ENCODE measurements at regions not wholly inside any gene's neighbourhood (a gene's known extent, or its start where the extent isn't known, plus 50 kb on each side); places are given as distances from the start of the nearest gene placed in this dataset.

- Histone ChIP-seq H3K4me1 (ENCODE audit: control insufficient read depth in 2 of 2, insufficient read depth in 2 of 2, low read length in 2 of 2) (no peaks in the 10 kb centered on the region), H3K4me3 (ENCODE audit: low read length in 2 of 2) (no peak overlapping the region), H3K27me3 (ENCODE audit: control insufficient read depth in 2 of 2, insufficient read depth in 2 of 2, low read length in 2 of 2) (no peaks in the 10 kb centered on the region), H3K9ac (ENCODE audit: low read depth in 1 of 2, low read length in 2 of 2) (no peak overlapping the region), H3K27ac (ENCODE audit: low read depth in 2 of 2, low read length in 2 of 2) (no peak overlapping the region), H3K36me3 (ENCODE audit: control insufficient read depth in 2 of 2, insufficient read depth in 2 of 2, low read length in 2 of 2) (no peaks in the 10 kb centered on the region), H3K9me3 (ENCODE audit: control insufficient read depth in 2 of 2, low read length in 2 of 2) (no peaks in the 10 kb centered on the region)
Observed at GRCh38 chr22:47625531-47626427, 863.3 kb downstream of the TBC1D22A start.

GRCh38 chr22:47625013-47625385 lies 862.5 kb downstream of the TBC1D22A start:
- H3K9me3 ChIP-seq (ENCODE audit: control insufficient read depth in 2 of 2, low read length in 2 of 2), result no peaks in the 10 kb centered on the region
- no peaks in the 10 kb centered on the region for H3K36me3 ChIP-seq (ENCODE audit: control insufficient read depth in 2 of 2, insufficient read depth in 2 of 2, low read length in 2 of 2)
- no peak overlapping the region for H3K27ac ChIP-seq (ENCODE audit: low read depth in 2 of 2, low read length in 2 of 2)
- H3K9ac ChIP-seq (ENCODE audit: low read depth in 1 of 2, low read length in 2 of 2), result no peak overlapping the region
- no peaks in the 10 kb centered on the region for H3K4me1 ChIP-seq (ENCODE audit: control insufficient read depth in 2 of 2, insufficient read depth in 2 of 2, low read length in 2 of 2)
- no peak overlapping the region for H3K4me3 ChIP-seq (ENCODE audit: low read length in 2 of 2)
- H3K27me3 ChIP-seq (ENCODE audit: control insufficient read depth in 2 of 2, insufficient read depth in 2 of 2, low read length in 2 of 2), result no peaks in the 10 kb centered on the region

- no peak overlapping the region for H3K4me3 ChIP-seq (ENCODE audit: low read length in 2 of 2)
- no peak overlapping the region for H3K27ac ChIP-seq (ENCODE audit: low read depth in 2 of 2, low read length in 2 of 2)
- no peaks in the 10 kb centered on the region for H3K4me1 ChIP-seq (ENCODE audit: control insufficient read depth in 2 of 2, insufficient read depth in 2 of 2, low read length in 2 of 2)
- no peaks in the 10 kb centered on the region for H3K9me3 ChIP-seq (ENCODE audit: control insufficient read depth in 2 of 2, low read length in 2 of 2)
- H3K27me3 ChIP-seq (ENCODE audit: control insufficient read depth in 2 of 2, insufficient read depth in 2 of 2, low read length in 2 of 2), result no peaks in the 10 kb centered on the region
- no peak overlapping the region for H3K9ac ChIP-seq (ENCODE audit: low read depth in 1 of 2, low read length in 2 of 2)
- H3K36me3 ChIP-seq (ENCODE audit: control insufficient read depth in 2 of 2, insufficient read depth in 2 of 2, low read length in 2 of 2), result no peaks in the 10 kb centered on the region
Observed at GRCh38 chr22:47624252-47625012, 862.0 kb downstream of the TBC1D22A start.

GRCh38 chr22:47623763-47624148 lies 861.3 kb downstream of the TBC1D22A start:
- Histone ChIP-seq H3K36me3 (ENCODE audit: control insufficient read depth in 2 of 2, insufficient read depth in 2 of 2, low read length in 2 of 2) (no peaks in the 10 kb centered on the region), H3K4me3 (ENCODE audit: low read length in 2 of 2) (no peak overlapping the region), H3K27ac (ENCODE audit: low read depth in 2 of 2, low read length in 2 of 2) (no peak overlapping the region), H3K9ac (ENCODE audit: low read depth in 1 of 2, low read length in 2 of 2) (no peak overlapping the region), H3K4me1 (ENCODE audit: control insufficient read depth in 2 of 2, insufficient read depth in 2 of 2, low read length in 2 of 2) (no peaks in the 10 kb centered on the region), H3K27me3 (ENCODE audit: control insufficient read depth in 2 of 2, insufficient read depth in 2 of 2, low read length in 2 of 2) (no peaks in the 10 kb centered on the region), H3K9me3 (ENCODE audit: control insufficient read depth in 2 of 2, low read length in 2 of 2) (no peaks in the 10 kb centered on the region)

- Histone ChIP-seq H3K36me3 (ENCODE audit: control insufficient read depth in 2 of 2, insufficient read depth in 2 of 2, low read length in 2 of 2) (no peaks in the 10 kb centered on the region), H3K9ac (ENCODE audit: low read depth in 1 of 2, low read length in 2 of 2) (no peak overlapping the region), H3K9me3 (ENCODE audit: control insufficient read depth in 2 of 2, low read length in 2 of 2) (no peaks in the 10 kb centered on the region), H3K4me1 (ENCODE audit: control insufficient read depth in 2 of 2, insufficient read depth in 2 of 2, low read length in 2 of 2) (no peaks in the 10 kb centered on the region), H3K4me3 (ENCODE audit: low read length in 2 of 2) (no peak overlapping the region), H3K27me3 (ENCODE audit: control insufficient read depth in 2 of 2, insufficient read depth in 2 of 2, low read length in 2 of 2) (no peaks in the 10 kb centered on the region), H3K27ac (ENCODE audit: low read depth in 2 of 2, low read length in 2 of 2) (no peak overlapping the region)
Observed at GRCh38 chr22:47623066-47623762, 860.8 kb downstream of the TBC1D22A start.

GRCh38 chr22:47622541-47622940 lies 860.1 kb downstream of the TBC1D22A start:
- no peak overlapping the region for H3K4me3 ChIP-seq (ENCODE audit: low read length in 2 of 2)
- no peak overlapping the region for H3K9ac ChIP-seq (ENCODE audit: low read depth in 1 of 2, low read length in 2 of 2)
- no peak overlapping the region for H3K27ac ChIP-seq (ENCODE audit: low read depth in 2 of 2, low read length in 2 of 2)
- no peaks in the 10 kb centered on the region for H3K36me3 ChIP-seq (ENCODE audit: control insufficient read depth in 2 of 2, insufficient read depth in 2 of 2, low read length in 2 of 2)
- H3K27me3 ChIP-seq (ENCODE audit: control insufficient read depth in 2 of 2, insufficient read depth in 2 of 2, low read length in 2 of 2), result no peaks in the 10 kb centered on the region
- H3K4me1 ChIP-seq (ENCODE audit: control insufficient read depth in 2 of 2, insufficient read depth in 2 of 2, low read length in 2 of 2), result no peaks in the 10 kb centered on the region
- no peaks in the 10 kb centered on the region for H3K9me3 ChIP-seq (ENCODE audit: control insufficient read depth in 2 of 2, low read length in 2 of 2)

- H3K9ac ChIP-seq (ENCODE audit: low read depth in 1 of 2, low read length in 2 of 2), result no peak overlapping the region
- H3K27ac ChIP-seq (ENCODE audit: low read depth in 2 of 2, low read length in 2 of 2), result no peak overlapping the region
- no peaks in the 10 kb centered on the region for H3K9me3 ChIP-seq (ENCODE audit: control insufficient read depth in 2 of 2, low read length in 2 of 2)
- H3K27me3 ChIP-seq (ENCODE audit: control insufficient read depth in 2 of 2, insufficient read depth in 2 of 2, low read length in 2 of 2), result no peaks in the 10 kb centered on the region
- no peak overlapping the region for H3K4me3 ChIP-seq (ENCODE audit: low read length in 2 of 2)
- H3K36me3 ChIP-seq (ENCODE audit: control insufficient read depth in 2 of 2, insufficient read depth in 2 of 2, low read length in 2 of 2), result no peaks in the 10 kb centered on the region
- no peaks in the 10 kb centered on the region for H3K4me1 ChIP-seq (ENCODE audit: control insufficient read depth in 2 of 2, insufficient read depth in 2 of 2, low read length in 2 of 2)
Observed at GRCh38 chr22:47621253-47621652, 858.8 kb downstream of the TBC1D22A start.

GRCh38 chr22:47620391-47620790 lies 857.9 kb downstream of the TBC1D22A start:
- H3K4me1 ChIP-seq (ENCODE audit: control insufficient read depth in 2 of 2, insufficient read depth in 2 of 2, low read length in 2 of 2), result no peaks in the 10 kb centered on the region
- H3K9me3 ChIP-seq (ENCODE audit: control insufficient read depth in 2 of 2, low read length in 2 of 2), result no peaks in the 10 kb centered on the region
- H3K27ac ChIP-seq (ENCODE audit: low read depth in 2 of 2, low read length in 2 of 2), result no peak overlapping the region
- no peaks in the 10 kb centered on the region for H3K36me3 ChIP-seq (ENCODE audit: control insufficient read depth in 2 of 2, insufficient read depth in 2 of 2, low read length in 2 of 2)
- no peaks in the 10 kb centered on the region for H3K27me3 ChIP-seq (ENCODE audit: control insufficient read depth in 2 of 2, insufficient read depth in 2 of 2, low read length in 2 of 2)
- H3K9ac ChIP-seq (ENCODE audit: low read depth in 1 of 2, low read length in 2 of 2), result no peak overlapping the region
- no peak overlapping the region for H3K4me3 ChIP-seq (ENCODE audit: low read length in 2 of 2)

- Histone ChIP-seq H3K27ac (ENCODE audit: low read depth in 2 of 2, low read length in 2 of 2) (no peak overlapping the region), H3K4me3 (ENCODE audit: low read length in 2 of 2) (no peak overlapping the region), H3K36me3 (ENCODE audit: control insufficient read depth in 2 of 2, insufficient read depth in 2 of 2, low read length in 2 of 2) (no peaks in the 10 kb centered on the region), H3K27me3 (ENCODE audit: control insufficient read depth in 2 of 2, insufficient read depth in 2 of 2, low read length in 2 of 2) (no peaks in the 10 kb centered on the region), H3K4me1 (ENCODE audit: control insufficient read depth in 2 of 2, insufficient read depth in 2 of 2, low read length in 2 of 2) (no peaks in the 10 kb centered on the region), H3K9me3 (ENCODE audit: control insufficient read depth in 2 of 2, low read length in 2 of 2) (no peaks in the 10 kb centered on the region), H3K9ac (ENCODE audit: low read depth in 1 of 2, low read length in 2 of 2) (no peak overlapping the region)
Observed at GRCh38 chr22:47619631-47620030, 857.2 kb downstream of the TBC1D22A start.
